Body of pancreas (tissue), 4 donors: ENCODE measurements at regions not wholly inside any gene's neighbourhood (a gene's known extent, or its start where the extent isn't known, plus 50 kb on each side); places are given as distances from the start of the nearest gene placed in this dataset.

Source experiments
- POLR2A ChIP-seq, 3 donors: fragments of 450-650 bp; IDR thresholded peaks; one replicate each; pipeline ENCODE4 v1.6.1; 2016; ENCODE audit warnings: antibody characterized with exemption in 3 of 3, mild to moderate bottlenecking in 2 of 3
- TF ChIP-seq, protein P1 (sequence below), 7 experiments: fragments of 450-650 bp in 4 of 7; fragments of 200-600 bp in 3 of 7; sonication (generic) in 3 of 7; IDR thresholded peaks; one replicate each; pipeline ENCODE4 v1.5.1; 2016 to 2019; ENCODE audit warnings: antibody characterized with exemption in 7 of 7

DNA sequence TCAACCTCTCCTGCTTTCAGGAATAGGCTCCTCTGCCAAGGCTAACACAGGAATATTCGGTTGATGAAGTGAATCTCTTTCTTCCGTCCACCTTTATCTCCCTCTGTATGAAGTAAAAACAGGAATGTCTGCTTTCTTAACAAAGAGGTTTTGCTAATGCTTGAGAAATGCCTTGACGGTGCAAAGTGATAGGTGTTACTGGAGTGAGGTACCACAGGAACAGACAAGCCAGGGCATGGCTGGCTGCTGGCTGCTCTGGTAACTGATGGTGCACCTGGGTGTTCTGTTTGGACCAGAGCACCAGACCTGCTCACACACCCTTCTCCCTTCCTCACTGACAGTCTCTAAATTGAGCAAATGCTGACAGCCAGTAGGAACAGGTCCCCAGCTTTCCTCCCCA is 174.0 kb upstream of the FBXL4 start:
- TF ChIP-seq, protein P1, sequence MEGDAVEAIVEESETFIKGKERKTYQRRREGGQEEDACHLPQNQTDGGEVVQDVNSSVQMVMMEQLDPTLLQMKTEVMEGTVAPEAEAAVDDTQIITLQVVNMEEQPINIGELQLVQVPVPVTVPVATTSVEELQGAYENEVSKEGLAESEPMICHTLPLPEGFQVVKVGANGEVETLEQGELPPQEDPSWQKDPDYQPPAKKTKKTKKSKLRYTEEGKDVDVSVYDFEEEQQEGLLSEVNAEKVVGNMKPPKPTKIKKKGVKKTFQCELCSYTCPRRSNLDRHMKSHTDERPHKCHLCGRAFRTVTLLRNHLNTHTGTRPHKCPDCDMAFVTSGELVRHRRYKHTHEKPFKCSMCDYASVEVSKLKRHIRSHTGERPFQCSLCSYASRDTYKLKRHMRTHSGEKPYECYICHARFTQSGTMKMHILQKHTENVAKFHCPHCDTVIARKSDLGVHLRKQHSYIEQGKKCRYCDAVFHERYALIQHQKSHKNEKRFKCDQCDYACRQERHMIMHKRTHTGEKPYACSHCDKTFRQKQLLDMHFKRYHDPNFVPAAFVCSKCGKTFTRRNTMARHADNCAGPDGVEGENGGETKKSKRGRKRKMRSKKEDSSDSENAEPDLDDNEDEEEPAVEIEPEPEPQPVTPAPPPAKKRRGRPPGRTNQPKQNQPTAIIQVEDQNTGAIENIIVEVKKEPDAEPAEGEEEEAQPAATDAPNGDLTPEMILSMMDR (IDR thresholded peaks at IDR 0.05), result no peak
- TF ChIP-seq POLR2A (IDR thresholded peaks at IDR 0.05), result no peak
